ENCODE measurements at regions not wholly inside any gene's neighbourhood (a gene's known extent, or its start where the extent isn't known, plus 50 kb on each side); places are given as distances from the start of the nearest gene placed in this dataset.

DNA sequence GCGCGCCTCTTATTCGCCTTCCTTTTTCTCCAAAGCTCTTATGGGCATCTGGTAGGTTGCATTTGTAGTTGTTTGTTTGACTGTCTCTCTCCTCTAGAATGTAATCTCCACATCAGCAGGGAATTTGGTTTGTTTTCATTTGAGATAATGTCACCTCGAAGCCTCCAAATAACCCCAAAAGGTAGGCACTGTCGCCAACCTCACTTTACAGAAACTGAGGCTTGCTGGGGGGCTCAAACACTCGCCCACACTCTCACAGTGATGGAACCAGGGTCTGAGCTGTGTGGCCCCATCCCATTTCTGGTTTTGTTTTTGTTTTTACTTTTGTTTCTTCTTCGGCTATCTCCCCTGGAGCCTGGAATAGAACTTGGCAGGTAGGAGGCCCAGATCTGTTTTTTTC is 172.2 kb upstream of the MYCN start:
- H3K4me3 ChIP-seq, result no peak overlapping the region
- no peak overlapping the region for H3K27ac ChIP-seq
- no peak for DNase-seq
- no peaks in the 10 kb centered on the region for H3K4me1 ChIP-seq
- no peaks in the 10 kb centered on the region for H3K27me3 ChIP-seq
- in situ Hi-C loops (cut with MboI; ENCODE audit: low pct_ligation_motif_present in 1 of 4, low pct_unique_long_range_greater_than_20kb in 1 of 4, low sequenced_read_pairs in 3 of 4), result no loop called here
- WGBS, 2 donors (ENCODE audit: low coverage in 1 of 2), result 85 to 87% methylated on average over 7 of the region's 7 CpGs
- TF ChIP-seq POLR2A (IDR thresholded peaks at IDR 0.05), result no peak
- no peaks in the 10 kb centered on the region for H3K36me3 ChIP-seq
- intact Hi-C loops (cut with DNase I; ENCODE audit: low total_unique reads), result no loop called here
- H3K9me3 ChIP-seq, result no peaks in the 10 kb centered on the region

DNA sequence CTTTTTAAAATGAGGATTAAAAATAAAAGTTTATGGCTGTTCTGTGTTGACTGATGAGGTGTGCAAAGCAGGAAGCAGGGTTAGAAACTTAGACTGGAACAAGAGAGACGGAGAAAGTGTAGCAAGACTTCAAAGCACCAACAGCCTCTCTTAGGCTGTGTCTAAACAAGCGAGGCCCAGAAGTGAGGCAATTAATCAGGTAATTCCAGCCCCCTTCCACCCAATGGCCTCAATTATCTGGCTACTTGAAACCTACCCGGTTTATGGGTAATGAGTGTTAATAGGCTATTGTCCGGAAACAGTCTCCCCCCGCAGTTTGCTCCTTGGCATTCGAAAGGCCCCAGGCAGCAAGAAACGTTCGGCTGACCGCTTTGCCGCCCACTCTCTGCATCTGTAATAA is 171.7 kb upstream of the MYCN start:
- Histone ChIP-seq H3K27ac (no peak overlapping the region), H3K9me3 (no peaks in the 10 kb centered on the region), H3K4me3 (no peak overlapping the region), H3K36me3 (no peaks in the 10 kb centered on the region), H3K4me1 (no peaks in the 10 kb centered on the region), H3K27me3 (no peaks in the 10 kb centered on the region)
- no peak for DNase-seq
- intact Hi-C loops (cut with DNase I; ENCODE audit: low total_unique reads), result no loop called here
- WGBS, 2 donors (ENCODE audit: low coverage in 1 of 2), result 60 to 69% methylated on average over 1 to 10 of the region's 10 CpGs
- TF ChIP-seq POLR2AphosphoS5 (IDR thresholded peaks at IDR 0.05), result no peak
- no peak for TF ChIP-seq EP300 (IDR thresholded peaks at IDR 0.05; ENCODE audit: low read depth)
- TF ChIP-seq POLR2A (IDR thresholded peaks at IDR 0.05), result no peak
- TF ChIP-seq, protein P1, sequence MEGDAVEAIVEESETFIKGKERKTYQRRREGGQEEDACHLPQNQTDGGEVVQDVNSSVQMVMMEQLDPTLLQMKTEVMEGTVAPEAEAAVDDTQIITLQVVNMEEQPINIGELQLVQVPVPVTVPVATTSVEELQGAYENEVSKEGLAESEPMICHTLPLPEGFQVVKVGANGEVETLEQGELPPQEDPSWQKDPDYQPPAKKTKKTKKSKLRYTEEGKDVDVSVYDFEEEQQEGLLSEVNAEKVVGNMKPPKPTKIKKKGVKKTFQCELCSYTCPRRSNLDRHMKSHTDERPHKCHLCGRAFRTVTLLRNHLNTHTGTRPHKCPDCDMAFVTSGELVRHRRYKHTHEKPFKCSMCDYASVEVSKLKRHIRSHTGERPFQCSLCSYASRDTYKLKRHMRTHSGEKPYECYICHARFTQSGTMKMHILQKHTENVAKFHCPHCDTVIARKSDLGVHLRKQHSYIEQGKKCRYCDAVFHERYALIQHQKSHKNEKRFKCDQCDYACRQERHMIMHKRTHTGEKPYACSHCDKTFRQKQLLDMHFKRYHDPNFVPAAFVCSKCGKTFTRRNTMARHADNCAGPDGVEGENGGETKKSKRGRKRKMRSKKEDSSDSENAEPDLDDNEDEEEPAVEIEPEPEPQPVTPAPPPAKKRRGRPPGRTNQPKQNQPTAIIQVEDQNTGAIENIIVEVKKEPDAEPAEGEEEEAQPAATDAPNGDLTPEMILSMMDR (IDR thresholded peaks at IDR 0.05), result no peak
- in situ Hi-C loops (cut with MboI; ENCODE audit: low pct_ligation_motif_present in 1 of 4, low pct_unique_long_range_greater_than_20kb in 1 of 4, low sequenced_read_pairs in 3 of 4), result no loop called here

- 83 to 86% methylated on average over 3 of the region's 3 CpGs for WGBS, 2 donors (ENCODE audit: low coverage in 1 of 2)
Measured at GRCh38 chr2:15769235-15769634, 171.1 kb upstream of the MYCN start.

GRCh38 chr2:15769676-15770547 is 170.4 kb upstream of the MYCN start:
- Histone ChIP-seq H3K9me3 (no peaks in the 10 kb centered on the region), H3K36me3 (no peaks in the 10 kb centered on the region), H3K4me3 (no peak overlapping the region), H3K27ac (no peak overlapping the region), H3K4me1 (no peaks in the 10 kb centered on the region), H3K27me3 (no peaks in the 10 kb centered on the region)
- 89% methylated on average over 17 of the region's 17 CpGs; no CpG with 5 or more reads in 1 of the 2 donors for WGBS, 2 donors (ENCODE audit: low coverage in 1 of 2)
- intact Hi-C loops (cut with DNase I; ENCODE audit: low total_unique reads) (no loop called here), in situ Hi-C loops (cut with MboI; ENCODE audit: low pct_ligation_motif_present in 1 of 4, low pct_unique_long_range_greater_than_20kb in 1 of 4, low sequenced_read_pairs in 3 of 4) (no loop called here)
- DNase-seq, result no peak
- TF ChIP-seq EP300 (IDR thresholded peaks at IDR 0.05; ENCODE audit: low read depth) (no peak), POLR2AphosphoS5 (IDR thresholded peaks at IDR 0.05) (no peak), POLR2A (IDR thresholded peaks at IDR 0.05) (no peak)
- TF ChIP-seq, protein P1 (IDR thresholded peaks at IDR 0.05), result no peak

More at GRCh38 chr2:15769235-15769634, 171.1 kb upstream of the MYCN start:
- H3K9me3 ChIP-seq, result no peaks in the 10 kb centered on the region
- in situ Hi-C loops (cut with MboI; ENCODE audit: low pct_ligation_motif_present in 1 of 4, low pct_unique_long_range_greater_than_20kb in 1 of 4, low sequenced_read_pairs in 3 of 4) (no loop called here), intact Hi-C loops (cut with DNase I; ENCODE audit: low total_unique reads) (no loop called here)
- H3K27ac ChIP-seq, result no peak overlapping the region
- H3K36me3 ChIP-seq, result no peaks in the 10 kb centered on the region
- TF ChIP-seq EP300 (IDR thresholded peaks at IDR 0.05; ENCODE audit: low read depth) (no peak), POLR2AphosphoS5 (IDR thresholded peaks at IDR 0.05) (no peak), POLR2A (IDR thresholded peaks at IDR 0.05) (no peak)
- TF ChIP-seq, protein P1 (IDR thresholded peaks at IDR 0.05), result no peak
- no peaks in the 10 kb centered on the region for H3K4me1 ChIP-seq
- DNase-seq, result no peak
- H3K27me3 ChIP-seq, result no peaks in the 10 kb centered on the region
- no peak overlapping the region for H3K4me3 ChIP-seq

Measured in transverse colon (tissue), 4 donors.